Urinary bladder (tissue), 3 donors: ENCODE measurements at regions not wholly inside any gene's neighbourhood (a gene's known extent, or its start where the extent isn't known, plus 50 kb on each side); places are given as distances from the start of the nearest gene placed in this dataset.

Experiments
- DNase-seq: peaks from one replicate; pipeline ENCODE4 v3.0.0-alpha.2; 2015; ENCODE audit errors: extremely low spot score
- H3K27ac ChIP-seq: one replicate; pipeline ENCODE4 v1.5.1; 2013; ENCODE audit warnings: low read depth, mild to moderate bottlenecking, moderate library complexity
- H3K36me3 ChIP-seq: one replicate; pipeline ENCODE4 v1.6.1; 2013; ENCODE audit warnings: mild to moderate bottlenecking, moderate library complexity; ENCODE audit not compliant: insufficient read depth
- H3K4me1 ChIP-seq: one replicate; pipeline ENCODE4 v1.6.1; 2013; ENCODE audit warnings: mild to moderate bottlenecking, moderate library complexity; ENCODE audit not compliant: insufficient read depth
- H3K4me3 ChIP-seq: one replicate; pipeline ENCODE4 v1.5.1; 2013; ENCODE audit warnings: low read depth, low read length
- WGBS: extraction: QIAGEN DNeasy Blood & Tissue Kit; methylation state at CpG from one replicate; pipeline ENCODE4 v1.1.7; 2013; 5-methylcytosine and 5-hydroxymethylcytosine counted together
- donor health status: healthy with polysubstance abuse.
- donor health status: healthy.

GRCh38 chr10:4129866-4130477, 345.0 kb upstream of the KLF6 start:
- no peaks in the 10 kb centered on the region for H3K36me3 ChIP-seq
- no peak overlapping the region for H3K4me3 ChIP-seq
- peaks cover 4% of the 10 kb centered on the region for H3K4me1 ChIP-seq
- no peak overlapping the region for H3K27ac ChIP-seq
- 89% methylated on average over 12 of the region's 12 CpGs for WGBS
- DNase-seq: no peak

- H3K27ac ChIP-seq: no peak overlapping the region
- DNase-seq: no peak
Observed at GRCh38 chr10:4127518-4128315, 342.7 kb upstream of the KLF6 start.

GRCh38 chr10:4125776-4126175, 340.8 kb upstream of the KLF6 start:
- peaks cover 4% of the 10 kb centered on the region for H3K4me1 ChIP-seq
- DNase-seq: no peak
- 78% methylated on average over 1 of the region's 1 CpG for WGBS
- no peaks in the 10 kb centered on the region for H3K36me3 ChIP-seq
- no peak overlapping the region for H3K27ac ChIP-seq
- no peak overlapping the region for H3K4me3 ChIP-seq

More at GRCh38 chr10:4127518-4128315, 342.7 kb upstream of the KLF6 start:
- H3K4me1 ChIP-seq: peaks cover 4% of the 10 kb centered on the region
- no peak overlapping the region for H3K4me3 ChIP-seq
- no peaks in the 10 kb centered on the region for H3K36me3 ChIP-seq
- WGBS: 81% methylated on average over 7 of the region's 7 CpGs

- WGBS: 59% methylated on average over 14 of the region's 14 CpGs
- no peak overlapping the region for H3K4me3 ChIP-seq
Observed at GRCh38 chr10:4121502-4122380, 336.7 kb upstream of the KLF6 start.

GRCh38 chr10:4120096-4120853, 335.3 kb upstream of the KLF6 start:
- no peak for DNase-seq
- H3K4me3 ChIP-seq: no peak overlapping the region
- no peaks in the 10 kb centered on the region for H3K4me1 ChIP-seq
- no peak overlapping the region for H3K27ac ChIP-seq
- WGBS: 81% methylated on average over 5 of the region's 5 CpGs
- H3K36me3 ChIP-seq: no peaks in the 10 kb centered on the region

More at GRCh38 chr10:4121502-4122380, 336.7 kb upstream of the KLF6 start:
- Histone ChIP-seq H3K36me3 (no peaks in the 10 kb centered on the region), H3K27ac (no peak overlapping the region), H3K4me1 (no peaks in the 10 kb centered on the region)
- DNase-seq: no peak

- WGBS: 81% methylated on average over 7 of the region's 7 CpGs
- no peak overlapping the region for H3K27ac ChIP-seq
- H3K4me1 ChIP-seq: no peaks in the 10 kb centered on the region
- no peak overlapping the region for H3K4me3 ChIP-seq
- DNase-seq: no peak
- no peaks in the 10 kb centered on the region for H3K36me3 ChIP-seq
Observed at GRCh38 chr10:4119107-4119506, 334.1 kb upstream of the KLF6 start.

- H3K4me1 ChIP-seq: no peaks in the 10 kb centered on the region
- no peak overlapping the region for H3K27ac ChIP-seq
- 97% methylated on average over 1 of the region's 1 CpG for WGBS
- DNase-seq: no peak
- no peak overlapping the region for H3K4me3 ChIP-seq
- H3K36me3 ChIP-seq: no peaks in the 10 kb centered on the region
Observed at GRCh38 chr10:4117604-4118003, 332.6 kb upstream of the KLF6 start.

GRCh38 chr10:4111643-4112042, 326.6 kb upstream of the KLF6 start:
- Histone ChIP-seq H3K4me3 (no peak overlapping the region), H3K36me3 (no peaks in the 10 kb centered on the region), H3K4me1 (no peaks in the 10 kb centered on the region), H3K27ac (no peak overlapping the region)
- no peak for DNase-seq
- WGBS: 40% methylated on average over 1 of the region's 1 CpG

GRCh38 chr10:4109469-4109868, 324.5 kb upstream of the KLF6 start:
- no peak for DNase-seq
- no peaks in the 10 kb centered on the region for H3K4me1 ChIP-seq
- H3K36me3 ChIP-seq: no peaks in the 10 kb centered on the region
- no peak overlapping the region for H3K4me3 ChIP-seq
- 89% methylated on average over 3 of the region's 3 CpGs for WGBS
- H3K27ac ChIP-seq: no peak overlapping the region

- H3K36me3 ChIP-seq: no peaks in the 10 kb centered on the region
- H3K4me3 ChIP-seq: no peak overlapping the region
- H3K27ac ChIP-seq: no peak overlapping the region
- 89% methylated on average over 4 of the region's 4 CpGs for WGBS
- no peaks in the 10 kb centered on the region for H3K4me1 ChIP-seq
- no peak for DNase-seq
Observed at GRCh38 chr10:4108693-4109092, 323.7 kb upstream of the KLF6 start.

- 86% methylated on average over 6 of the region's 6 CpGs for WGBS
- no peak for DNase-seq
- no peaks in the 10 kb centered on the region for H3K36me3 ChIP-seq
- H3K4me3 ChIP-seq: no peak overlapping the region
- H3K27ac ChIP-seq: no peak overlapping the region
- H3K4me1 ChIP-seq: no peaks in the 10 kb centered on the region
Observed at GRCh38 chr10:4107285-4107851, 322.4 kb upstream of the KLF6 start.

GRCh38 chr10:4103603-4104002, 318.6 kb upstream of the KLF6 start:
- WGBS: 81% methylated on average over 7 of the region's 7 CpGs

GRCh38 chr10:4102802-4103344, 317.9 kb upstream of the KLF6 start:
- 96% methylated on average over 2 of the region's 2 CpGs for WGBS
- no peaks in the 10 kb centered on the region for H3K36me3 ChIP-seq
- no peaks in the 10 kb centered on the region for H3K4me1 ChIP-seq
- no peak overlapping the region for H3K4me3 ChIP-seq
- H3K27ac ChIP-seq: no peak overlapping the region
- no peak for DNase-seq

More at GRCh38 chr10:4103603-4104002, 318.6 kb upstream of the KLF6 start:
- Histone ChIP-seq H3K4me1 (no peaks in the 10 kb centered on the region), H3K27ac (no peak overlapping the region), H3K36me3 (no peaks in the 10 kb centered on the region), H3K4me3 (no peak overlapping the region)
- DNase-seq: no peak
